ENCODE measurements at regions not wholly inside any gene's neighbourhood (a gene's known extent, or its start where the extent isn't known, plus 50 kb on each side); places are given as distances from the start of the nearest gene placed in this dataset.
"Not testable (repeated sequence)": the region's sequence is repeated elsewhere in the genome, so short reads cannot be mapped to it uniquely, and the experiment has no call there.

DNA sequence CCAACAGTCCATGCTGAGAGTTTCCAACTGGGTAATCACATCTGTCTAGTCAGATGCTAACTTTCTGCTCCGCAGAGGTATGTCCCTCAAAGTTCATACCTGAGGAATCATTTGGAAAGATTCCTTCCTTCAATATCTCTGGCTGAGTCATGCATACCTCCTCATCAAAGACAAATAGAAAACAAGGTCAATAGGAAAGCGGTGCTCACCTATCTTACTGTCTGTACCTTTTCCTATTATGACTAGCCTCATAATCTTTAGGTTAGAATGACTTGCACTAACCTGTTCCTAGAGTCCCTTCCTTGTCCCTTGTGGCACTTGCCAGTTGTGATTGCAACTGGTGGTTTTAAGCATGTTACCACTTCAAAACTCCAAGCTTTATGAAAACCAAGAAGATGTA is 78.2 kb upstream of the PTPRK start:
- Histone ChIP-seq H3K27ac (ENCODE audit: low read length) (no peak overlapping the region), H3K4me2 (ENCODE audit: low read depth, low read length, poor library complexity, severe bottlenecking) (no peak overlapping the region), H3K9ac (ENCODE audit: low read length) (no peak overlapping the region), H3K79me2 (ENCODE audit: low read length) (no peaks in the 10 kb centered on the region), H3K4me1 (ENCODE audit: low read length) (no peaks in the 10 kb centered on the region), H4K20me1 (ENCODE audit: insufficient read depth, low read depth, low read length) (no peaks in the 10 kb centered on the region), H3K36me3 (ENCODE audit: insufficient read depth, low read length) (no peaks in the 10 kb centered on the region), H3K27me3 (ENCODE audit: low read length) (no peaks in the 10 kb centered on the region), H3K9me2 (replicated peaks; ENCODE audit: insufficient read depth, low read length) (no peaks in the 10 kb centered on the region), H3K4me3 (ENCODE audit: low read length) (no peak overlapping the region), H3K9me3 (ENCODE audit: low read length) (0 out of 2 replicates have a peak, but pooled peaks cover 7% of the 10 kb centered on the region), H2AFZ (ENCODE audit: low read length) (no peak overlapping the region)
- DNase-seq = no peak

DNA sequence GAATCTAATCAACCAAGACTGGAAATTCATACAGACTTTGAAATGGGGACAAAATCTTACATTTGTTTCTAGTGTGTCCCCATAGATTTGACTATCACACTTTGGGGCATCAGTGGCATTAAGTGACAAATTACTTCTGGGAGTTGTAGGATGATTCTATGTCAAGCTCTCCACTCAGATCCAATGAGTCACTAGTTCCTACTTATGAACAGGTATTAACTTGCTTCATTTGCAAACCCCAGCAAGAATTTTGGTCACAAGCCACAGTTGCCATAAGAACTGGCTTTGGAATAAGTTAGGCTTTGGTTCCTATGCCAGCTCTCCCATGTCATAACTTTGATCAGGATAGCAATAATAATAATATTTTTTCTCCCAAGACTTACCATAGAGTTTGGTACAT is 77.6 kb upstream of the PTPRK start:
- DNase-seq = no peak
- Histone ChIP-seq H3K27me3 (ENCODE audit: low read length) (no peaks in the 10 kb centered on the region), H3K4me1 (ENCODE audit: low read length) (no peaks in the 10 kb centered on the region), H4K20me1 (ENCODE audit: insufficient read depth, low read depth, low read length) (no peaks in the 10 kb centered on the region), H3K4me2 (ENCODE audit: low read depth, low read length, poor library complexity, severe bottlenecking) (no peak overlapping the region), H3K4me3 (ENCODE audit: low read length) (no peak overlapping the region), H3K79me2 (ENCODE audit: low read length) (no peaks in the 10 kb centered on the region), H2AFZ (ENCODE audit: low read length) (no peak overlapping the region), H3K9ac (ENCODE audit: low read length) (no peak overlapping the region), H3K27ac (ENCODE audit: low read length) (no peak overlapping the region), H3K9me3 (ENCODE audit: low read length) (0 out of 2 replicates have a peak, but pooled peaks cover 7% of the 10 kb centered on the region), H3K9me2 (replicated peaks; ENCODE audit: insufficient read depth, low read length) (no peaks in the 10 kb centered on the region), H3K36me3 (ENCODE audit: insufficient read depth, low read length) (no peaks in the 10 kb centered on the region)

GRCh38 chr6:128597004-128597403 is 76.6 kb upstream of the PTPRK start:
- H3K27ac ChIP-seq (ENCODE audit: low read length) = no peak overlapping the region
- no peak overlapping the region for H3K4me2 ChIP-seq (ENCODE audit: low read depth, low read length, poor library complexity, severe bottlenecking)
- no peak for DNase-seq
- 0 out of 2 replicates have a peak, but pooled peaks cover 2% of the 10 kb centered on the region for H3K9me3 ChIP-seq (ENCODE audit: low read length)
- no peak overlapping the region for H3K4me3 ChIP-seq (ENCODE audit: low read length)
- H3K4me1 ChIP-seq (ENCODE audit: low read length) = no peaks in the 10 kb centered on the region
- no peak overlapping the region for H3K9ac ChIP-seq (ENCODE audit: low read length)
- H4K20me1 ChIP-seq (ENCODE audit: insufficient read depth, low read depth, low read length) = no peaks in the 10 kb centered on the region
- no peak overlapping the region for H2AFZ ChIP-seq (ENCODE audit: low read length)
- H3K9me2 ChIP-seq (replicated peaks; ENCODE audit: insufficient read depth, low read length) = no peaks in the 10 kb centered on the region
- H3K79me2 ChIP-seq (ENCODE audit: low read length) = no peaks in the 10 kb centered on the region
- H3K27me3 ChIP-seq (ENCODE audit: low read length) = no peaks in the 10 kb centered on the region
- H3K36me3 ChIP-seq (ENCODE audit: insufficient read depth, low read length) = no peaks in the 10 kb centered on the region

DNA sequence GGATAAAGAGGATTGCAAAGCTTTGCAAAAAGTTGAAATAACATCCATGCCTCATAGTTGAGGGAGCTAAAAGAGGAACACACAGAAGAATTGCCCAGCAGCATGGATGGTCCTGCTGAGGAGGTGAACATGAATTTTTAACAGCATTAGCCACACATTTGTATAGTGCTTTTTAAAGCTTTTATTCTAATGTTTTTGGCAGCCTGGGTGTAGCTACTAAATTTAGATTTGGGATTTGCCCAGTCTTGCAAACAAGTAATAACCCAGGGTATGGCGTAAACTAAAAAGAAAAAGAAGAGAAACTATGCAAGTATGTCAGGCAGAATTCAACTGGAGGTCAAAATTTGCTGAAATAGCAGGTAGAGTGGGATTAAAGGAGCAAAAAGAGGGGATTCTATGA is 75.1 kb upstream of the PTPRK start:
- Histone ChIP-seq H3K4me2 (ENCODE audit: low read depth, low read length, poor library complexity, severe bottlenecking) (no peak overlapping the region), H3K9me3 (ENCODE audit: low read length) (no peaks in the 10 kb centered on the region), H3K9me2 (replicated peaks; ENCODE audit: insufficient read depth, low read length) (no peaks in the 10 kb centered on the region), H3K4me3 (ENCODE audit: low read length) (no peak overlapping the region), H3K27ac (ENCODE audit: low read length) (no peak overlapping the region), H3K9ac (ENCODE audit: low read length) (no peak overlapping the region), H4K20me1 (ENCODE audit: insufficient read depth, low read depth, low read length) (no peaks in the 10 kb centered on the region), H3K36me3 (ENCODE audit: insufficient read depth, low read length) (no peaks in the 10 kb centered on the region), H3K79me2 (ENCODE audit: low read length) (no peaks in the 10 kb centered on the region), H2AFZ (ENCODE audit: low read length) (no peak overlapping the region), H3K27me3 (ENCODE audit: low read length) (no peaks in the 10 kb centered on the region), H3K4me1 (ENCODE audit: low read length) (no peaks in the 10 kb centered on the region)
- no peak for DNase-seq

DNA sequence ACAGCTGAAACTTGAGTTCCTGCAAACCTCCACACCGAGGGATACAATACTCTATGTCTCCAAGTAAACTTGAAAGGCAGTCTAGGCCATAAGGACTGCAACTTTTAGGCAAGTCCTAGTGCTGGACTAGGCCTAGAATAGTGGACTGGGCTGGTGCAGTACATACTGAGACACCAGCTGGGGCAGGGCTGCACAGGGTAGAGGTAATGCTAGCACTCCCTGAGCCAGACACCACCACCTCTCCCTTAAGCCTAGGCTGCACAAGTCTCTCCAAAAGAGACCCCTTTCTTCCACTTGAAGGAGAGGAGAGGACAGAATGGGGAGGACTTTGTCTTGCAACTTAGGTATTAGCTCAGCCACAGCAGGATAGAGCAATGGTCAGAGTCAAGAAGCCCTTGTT is 65.7 kb upstream of the PTPRK start:
- no peak overlapping the region for H3K4me3 ChIP-seq (ENCODE audit: low read length)
- no peak for DNase-seq
- no peak overlapping the region for H3K4me2 ChIP-seq (ENCODE audit: low read depth, low read length, poor library complexity, severe bottlenecking)
- no peak overlapping the region for H2AFZ ChIP-seq (ENCODE audit: low read length)
- H3K9ac ChIP-seq (ENCODE audit: low read length) = no peak overlapping the region
- H3K27me3 ChIP-seq (ENCODE audit: low read length) = no peaks in the 10 kb centered on the region
- peaks cover 18% of the 10 kb centered on the region for H3K9me3 ChIP-seq (ENCODE audit: low read length)
- H3K4me1 ChIP-seq (ENCODE audit: low read length) = no peaks in the 10 kb centered on the region
- no peaks in the 10 kb centered on the region for H3K36me3 ChIP-seq (ENCODE audit: insufficient read depth, low read length)
- no peaks in the 10 kb centered on the region for H3K9me2 ChIP-seq (replicated peaks; ENCODE audit: insufficient read depth, low read length)
- no peak overlapping the region for H3K27ac ChIP-seq (ENCODE audit: low read length)
- no peaks in the 10 kb centered on the region for H3K79me2 ChIP-seq (ENCODE audit: low read length)
- no peaks in the 10 kb centered on the region for H4K20me1 ChIP-seq (ENCODE audit: insufficient read depth, low read depth, low read length)

- Histone ChIP-seq H2AFZ (ENCODE audit: low read length) (no peak overlapping the region), H3K79me2 (ENCODE audit: low read length) (no peaks in the 10 kb centered on the region), H3K9ac (ENCODE audit: low read length) (no peak overlapping the region), H3K4me1 (ENCODE audit: low read length) (no peaks in the 10 kb centered on the region), H3K4me3 (ENCODE audit: low read length) (no peak overlapping the region), H3K4me2 (ENCODE audit: low read depth, low read length, poor library complexity, severe bottlenecking) (no peak overlapping the region), H3K27ac (ENCODE audit: low read length) (no peak overlapping the region), H4K20me1 (ENCODE audit: insufficient read depth, low read depth, low read length) (no peaks in the 10 kb centered on the region), H3K27me3 (ENCODE audit: low read length) (no peaks in the 10 kb centered on the region), H3K9me3 (ENCODE audit: low read length) (peaks cover 14% of the 10 kb centered on the region), H3K36me3 (ENCODE audit: insufficient read depth, low read length) (no peaks in the 10 kb centered on the region), H3K9me2 (replicated peaks; ENCODE audit: insufficient read depth, low read length) (no peaks in the 10 kb centered on the region)
- no peak for DNase-seq
These were observed 60.1 kb upstream of the PTPRK start for GRCh38 chr6:128580224-128581110.

DNA sequence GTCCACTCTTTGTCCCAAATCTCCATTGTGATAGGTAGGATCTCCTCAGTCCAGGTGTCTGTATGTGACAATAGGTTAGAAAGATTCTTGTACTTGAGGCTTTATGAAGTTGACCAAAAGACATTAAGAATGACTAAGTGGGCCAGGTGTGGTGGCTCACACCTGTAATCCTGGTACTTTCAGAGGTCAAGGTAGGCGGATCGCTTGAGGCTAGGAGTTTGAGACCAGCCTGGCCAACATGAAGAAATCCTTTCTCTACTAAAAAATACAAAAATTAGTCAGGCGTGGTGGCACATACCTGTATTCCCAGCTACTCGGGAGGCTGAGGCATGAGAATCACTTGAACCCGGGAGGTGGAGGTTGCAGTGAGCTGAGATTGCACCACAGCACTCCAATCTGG is 54.9 kb upstream of the PTPRK start:
- not testable (repeated sequence) for H3K9me3 ChIP-seq (ENCODE audit: low read length); DNase-seq; H3K4me2 ChIP-seq (ENCODE audit: low read depth, low read length, poor library complexity, severe bottlenecking); H3K36me3 ChIP-seq (ENCODE audit: insufficient read depth, low read length); H3K9me2 ChIP-seq (replicated peaks; ENCODE audit: insufficient read depth, low read length); H3K79me2 ChIP-seq (ENCODE audit: low read length); H2AFZ ChIP-seq (ENCODE audit: low read length); H3K4me1 ChIP-seq (ENCODE audit: low read length); H3K9ac ChIP-seq (ENCODE audit: low read length); H4K20me1 ChIP-seq (ENCODE audit: insufficient read depth, low read depth, low read length); H3K27ac ChIP-seq (ENCODE audit: low read length); H3K27me3 ChIP-seq (ENCODE audit: low read length); H3K4me3 ChIP-seq (ENCODE audit: low read length)

DNA sequence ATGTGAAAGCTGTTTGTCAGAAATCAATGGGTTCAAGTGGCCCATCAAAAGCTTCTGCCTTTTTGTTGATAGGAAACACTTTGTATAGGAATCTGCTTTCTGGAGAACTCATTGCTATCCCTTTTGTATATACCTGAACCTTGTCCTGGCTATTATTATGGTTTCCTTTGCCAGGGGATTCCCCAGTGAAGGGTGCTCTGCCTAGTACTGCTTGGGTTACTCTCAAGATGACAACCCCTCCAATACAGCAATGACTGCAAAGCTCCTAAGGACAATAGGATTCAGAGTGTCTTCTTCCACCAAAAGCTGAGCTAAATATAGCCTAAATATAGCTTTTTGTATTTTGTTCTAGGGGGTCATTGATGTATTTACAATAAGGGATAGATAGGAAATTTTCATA is 54.0 kb upstream of the PTPRK start:
- Histone ChIP-seq H3K4me3 (ENCODE audit: low read length) (no peak overlapping the region), H3K4me2 (ENCODE audit: low read depth, low read length, poor library complexity, severe bottlenecking) (no peak overlapping the region), H3K36me3 (ENCODE audit: insufficient read depth, low read length) (no peaks in the 10 kb centered on the region), H2AFZ (ENCODE audit: low read length) (no peak overlapping the region), H3K4me1 (ENCODE audit: low read length) (no peaks in the 10 kb centered on the region), H3K9me2 (replicated peaks; ENCODE audit: insufficient read depth, low read length) (no peaks in the 10 kb centered on the region), H3K27ac (ENCODE audit: low read length) (no peak overlapping the region), H3K79me2 (ENCODE audit: low read length) (no peaks in the 10 kb centered on the region), H3K9me3 (ENCODE audit: low read length) (0 out of 2 replicates have a peak, but pooled peaks cover 3% of the 10 kb centered on the region), H3K27me3 (ENCODE audit: low read length) (no peaks in the 10 kb centered on the region), H4K20me1 (ENCODE audit: insufficient read depth, low read depth, low read length) (no peaks in the 10 kb centered on the region), H3K9ac (ENCODE audit: low read length) (no peak overlapping the region)
- no peak for DNase-seq
